Nephron (organoid): ENCODE measurements at regions not wholly inside any gene's neighbourhood (a gene's known extent, or its start where the extent isn't known, plus 50 kb on each side); places are given as distances from the start of the nearest gene placed in this dataset.

Source experiments
- H3K27ac Mint-ChIP-seq, 3 experiments: 2 replicates each; pipeline ENCODE4 v1.8.0; 2020; ENCODE audit warnings: mixed read lengths in 3 of 3, mild to moderate bottlenecking in 2 of 3, moderate library complexity in 1 of 3
- H3K27me3 Mint-ChIP-seq: 2 replicates; pipeline ENCODE4 v1.8.0; 2021; ENCODE audit warnings: low read depth, mild to moderate bottlenecking, moderate library complexity, mixed read lengths
- H3K36me3 Mint-ChIP-seq: 2 replicates; pipeline ENCODE4 v1.8.0; 2020; ENCODE audit warnings: low read depth, mixed read lengths
- H3K4me1 Mint-ChIP-seq: 2 replicates; pipeline ENCODE4 v1.8.0; 2020; ENCODE audit warnings: mixed read lengths
- H3K4me3 Mint-ChIP-seq, 3 experiments: 2 replicates each; pipeline ENCODE4 v1.8.0; 2020; ENCODE audit warnings: mild to moderate bottlenecking in 3 of 3, mixed read lengths in 3 of 3, moderate library complexity in 2 of 3
- H3K9me3 Mint-ChIP-seq: 2 replicates; pipeline ENCODE4 v1.8.0; 2020; ENCODE audit warnings: mixed read lengths
- TF ChIP-seq, protein P1 (sequence below), 3 experiments: fragments of 200-600 bp; sonication (generic); IDR thresholded peaks; one replicate each; pipeline ENCODE4 v1.5.0; 2021; ENCODE audit warnings: antibody characterized with exemption in 3 of 3; ENCODE audit not compliant: unreplicated experiment in 3 of 3

- Mint-ChIP-seq H3K27ac (no peak overlapping the region), H3K9me3 (no peaks in the 10 kb centered on the region), H3K4me1 (no peaks in the 10 kb centered on the region), H3K27me3 (no peaks in the 10 kb centered on the region), H3K4me3 (no peak overlapping the region), H3K36me3 (no peaks in the 10 kb centered on the region)
- TF ChIP-seq, protein P1, sequence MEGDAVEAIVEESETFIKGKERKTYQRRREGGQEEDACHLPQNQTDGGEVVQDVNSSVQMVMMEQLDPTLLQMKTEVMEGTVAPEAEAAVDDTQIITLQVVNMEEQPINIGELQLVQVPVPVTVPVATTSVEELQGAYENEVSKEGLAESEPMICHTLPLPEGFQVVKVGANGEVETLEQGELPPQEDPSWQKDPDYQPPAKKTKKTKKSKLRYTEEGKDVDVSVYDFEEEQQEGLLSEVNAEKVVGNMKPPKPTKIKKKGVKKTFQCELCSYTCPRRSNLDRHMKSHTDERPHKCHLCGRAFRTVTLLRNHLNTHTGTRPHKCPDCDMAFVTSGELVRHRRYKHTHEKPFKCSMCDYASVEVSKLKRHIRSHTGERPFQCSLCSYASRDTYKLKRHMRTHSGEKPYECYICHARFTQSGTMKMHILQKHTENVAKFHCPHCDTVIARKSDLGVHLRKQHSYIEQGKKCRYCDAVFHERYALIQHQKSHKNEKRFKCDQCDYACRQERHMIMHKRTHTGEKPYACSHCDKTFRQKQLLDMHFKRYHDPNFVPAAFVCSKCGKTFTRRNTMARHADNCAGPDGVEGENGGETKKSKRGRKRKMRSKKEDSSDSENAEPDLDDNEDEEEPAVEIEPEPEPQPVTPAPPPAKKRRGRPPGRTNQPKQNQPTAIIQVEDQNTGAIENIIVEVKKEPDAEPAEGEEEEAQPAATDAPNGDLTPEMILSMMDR (IDR thresholded peaks at IDR 0.05; ENCODE audit: unreplicated experiment in 3 of 3): no peak
These were observed 278.4 kb upstream of the ZC3H12C start for GRCh38 chr11:109814824-109815223.

GRCh38 chr11:109815500-109816150 is 277.6 kb upstream of the ZC3H12C start:
- Mint-ChIP-seq H3K36me3 (no peaks in the 10 kb centered on the region), H3K9me3 (no peaks in the 10 kb centered on the region), H3K4me3 (no peak overlapping the region), H3K4me1 (no peaks in the 10 kb centered on the region), H3K27me3 (no peaks in the 10 kb centered on the region), H3K27ac (no peak overlapping the region)
- TF ChIP-seq, protein P1 (IDR thresholded peaks at IDR 0.05; ENCODE audit: unreplicated experiment in 3 of 3): no peak

DNA sequence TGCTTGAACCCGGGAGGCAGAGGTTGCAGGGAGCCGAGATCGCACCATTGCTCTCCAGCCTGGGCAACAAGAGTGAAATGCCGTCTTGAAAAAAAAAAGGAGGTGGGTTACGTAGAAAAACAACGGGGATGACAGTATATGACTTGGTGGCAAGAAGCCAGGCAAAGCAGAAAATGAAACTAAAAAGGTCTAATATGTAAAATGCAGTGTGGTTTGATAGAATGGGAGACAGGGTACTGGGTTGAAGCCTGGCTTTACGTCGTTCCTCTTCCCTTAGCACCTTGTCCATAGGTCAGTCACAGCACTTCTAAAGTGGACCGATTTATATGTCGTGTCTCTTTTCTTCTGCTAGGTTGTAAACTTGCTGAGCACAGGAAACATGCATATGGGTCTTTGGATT is 274.9 kb upstream of the ZC3H12C start:
- no peaks in the 10 kb centered on the region for H3K9me3 Mint-ChIP-seq
- H3K27me3 Mint-ChIP-seq: no peaks in the 10 kb centered on the region
- H3K4me3 Mint-ChIP-seq: no peak overlapping the region
- TF ChIP-seq, protein P1 (IDR thresholded peaks at IDR 0.05; ENCODE audit: unreplicated experiment in 3 of 3): no peak
- no peak overlapping the region for H3K27ac Mint-ChIP-seq
- no peaks in the 10 kb centered on the region for H3K36me3 Mint-ChIP-seq
- H3K4me1 Mint-ChIP-seq: no peaks in the 10 kb centered on the region

- Mint-ChIP-seq H3K4me3 (no peak overlapping the region), H3K36me3 (no peaks in the 10 kb centered on the region), H3K9me3 (no peaks in the 10 kb centered on the region), H3K4me1 (no peaks in the 10 kb centered on the region), H3K27me3 (no peaks in the 10 kb centered on the region), H3K27ac (no peak overlapping the region)
- TF ChIP-seq, protein P1 (IDR thresholded peaks at IDR 0.05; ENCODE audit: unreplicated experiment in 3 of 3): no peak
These were observed 273.8 kb upstream of the ZC3H12C start for GRCh38 chr11:109819410-109819809.

DNA sequence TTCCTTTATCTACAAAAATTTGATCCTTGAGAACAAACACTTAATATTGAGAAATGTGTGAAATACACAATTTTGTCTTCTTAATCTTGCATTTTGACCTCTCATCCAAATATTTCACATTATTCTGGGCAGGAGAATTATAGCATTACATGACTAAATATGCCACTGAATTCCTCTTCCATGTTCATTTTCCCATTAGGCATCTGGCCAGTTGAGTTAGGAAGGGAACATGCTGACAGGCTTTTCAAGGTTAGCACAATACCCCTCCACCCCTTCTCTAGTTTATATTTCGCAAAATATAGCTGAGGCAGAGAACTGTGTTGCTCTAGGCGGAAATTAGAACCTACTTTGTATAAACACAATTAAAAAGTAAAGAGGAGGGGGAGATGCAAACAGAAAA is 271.7 kb upstream of the ZC3H12C start:
- TF ChIP-seq, protein P1 (IDR thresholded peaks at IDR 0.05; ENCODE audit: unreplicated experiment in 3 of 3): no peak
- H3K9me3 Mint-ChIP-seq: no peaks in the 10 kb centered on the region
- H3K36me3 Mint-ChIP-seq: no peaks in the 10 kb centered on the region
- peak overlapping the region; percentile 8 to 88 (median 72) for H3K27ac Mint-ChIP-seq
- H3K27me3 Mint-ChIP-seq: no peaks in the 10 kb centered on the region
- H3K4me3 Mint-ChIP-seq: no peak overlapping the region
- H3K4me1 Mint-ChIP-seq: no peaks in the 10 kb centered on the region

- no peaks in the 10 kb centered on the region for H3K9me3 Mint-ChIP-seq
- TF ChIP-seq, protein P1 (IDR thresholded peaks at IDR 0.05; ENCODE audit: unreplicated experiment in 3 of 3): no peak
- H3K4me1 Mint-ChIP-seq: no peaks in the 10 kb centered on the region
- peak overlapping the region in 2 of 3 experiments; percentile 7 to 88 for H3K27ac Mint-ChIP-seq
- no peaks in the 10 kb centered on the region for H3K36me3 Mint-ChIP-seq
- H3K27me3 Mint-ChIP-seq: no peaks in the 10 kb centered on the region
- H3K4me3 Mint-ChIP-seq: no peak overlapping the region
These were observed 270.6 kb upstream of the ZC3H12C start for GRCh38 chr11:109822436-109823102.
